ENCODE measurements at regions not wholly inside any gene's neighbourhood (a gene's known extent, or its start where the extent isn't known, plus 50 kb on each side); places are given as distances from the start of the nearest gene placed in this dataset.
"Not testable (repeated sequence)": the region's sequence is repeated elsewhere in the genome, so short reads cannot be mapped to it uniquely, and the experiment has no call there.

- DNase-seq (ENCODE audit: low read depth) = no peak
Observed at GRCh38 chr10:18868919-18869318, 179.7 kb upstream of the MALRD1 start.

DNA sequence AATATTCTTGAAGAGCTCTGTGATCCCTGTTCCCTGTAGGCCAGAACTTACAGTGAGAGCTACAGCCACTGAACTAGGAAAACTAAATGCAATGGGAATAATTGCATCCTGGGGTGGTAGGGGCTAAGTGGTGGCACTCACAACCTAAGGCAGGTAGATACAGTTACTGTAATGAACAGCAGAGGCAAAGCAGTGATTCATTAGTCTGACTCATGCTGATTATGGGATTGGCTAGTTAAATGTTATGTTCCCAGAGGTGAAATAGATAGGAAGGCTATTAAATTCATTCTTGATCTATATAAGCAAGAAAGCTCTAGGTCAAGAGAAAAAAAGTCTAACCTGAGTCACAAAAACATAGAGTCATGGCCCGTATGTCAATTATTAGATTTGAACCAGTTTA, 173.1 kb upstream of the MALRD1 start:
- DNase-seq (ENCODE audit: low read depth) = no peak

- DNase-seq (ENCODE audit: low read depth) = no peak
Observed at GRCh38 chr10:18879284-18879683, 169.3 kb upstream of the MALRD1 start.

- no peak for DNase-seq (ENCODE audit: low read depth)
Observed at GRCh38 chr10:18880530-18880929, 168.1 kb upstream of the MALRD1 start.

DNA sequence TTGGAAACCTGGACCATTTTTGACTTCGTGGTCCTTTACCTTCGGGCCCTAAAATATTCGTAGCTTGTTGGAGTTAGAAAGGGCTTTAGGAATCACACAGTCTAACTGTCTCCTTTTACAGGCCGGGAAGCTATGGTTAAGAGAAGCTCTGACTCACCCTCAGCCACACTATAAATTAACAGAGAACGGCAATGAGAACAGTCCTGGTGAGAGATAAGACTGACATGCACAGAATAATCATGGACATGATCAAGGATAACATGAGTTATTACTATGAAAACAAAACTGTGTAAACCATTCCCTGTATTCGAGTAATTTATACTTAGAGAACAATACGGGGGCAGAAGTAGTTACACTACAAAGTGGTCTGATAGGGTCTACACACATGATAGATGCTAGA, 162.5 kb upstream of the MALRD1 start:
- no peak for DNase-seq (ENCODE audit: low read depth)

DNA sequence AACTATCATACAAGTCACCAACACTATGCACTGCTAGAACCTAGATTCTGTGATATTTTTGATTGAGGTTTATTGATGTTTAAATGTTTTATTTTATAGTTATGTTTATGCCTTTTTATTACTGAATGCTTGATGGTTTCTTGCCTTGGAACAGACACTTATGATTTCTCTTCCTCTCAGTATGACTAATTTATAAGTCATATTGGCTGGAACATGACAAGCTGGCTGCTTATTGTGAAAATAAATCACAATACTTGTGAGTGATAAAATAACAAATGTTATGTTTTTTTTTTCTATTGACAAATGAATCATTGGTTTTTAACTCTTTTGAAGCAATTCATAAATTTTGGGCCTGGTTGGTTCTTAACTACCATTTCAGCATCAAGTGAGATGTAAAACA, 142.0 kb upstream of the MALRD1 start:
- DNase-seq (ENCODE audit: low read depth) = no peak

- DNase-seq (ENCODE audit: low read depth) = not testable (repeated sequence)
Observed at GRCh38 chr10:18917431-18917830, 131.2 kb upstream of the MALRD1 start.

GRCh38 chr10:18918532-18918931, 130.1 kb upstream of the MALRD1 start:
- DNase-seq (ENCODE audit: low read depth) = peak; percentile 65

DNA sequence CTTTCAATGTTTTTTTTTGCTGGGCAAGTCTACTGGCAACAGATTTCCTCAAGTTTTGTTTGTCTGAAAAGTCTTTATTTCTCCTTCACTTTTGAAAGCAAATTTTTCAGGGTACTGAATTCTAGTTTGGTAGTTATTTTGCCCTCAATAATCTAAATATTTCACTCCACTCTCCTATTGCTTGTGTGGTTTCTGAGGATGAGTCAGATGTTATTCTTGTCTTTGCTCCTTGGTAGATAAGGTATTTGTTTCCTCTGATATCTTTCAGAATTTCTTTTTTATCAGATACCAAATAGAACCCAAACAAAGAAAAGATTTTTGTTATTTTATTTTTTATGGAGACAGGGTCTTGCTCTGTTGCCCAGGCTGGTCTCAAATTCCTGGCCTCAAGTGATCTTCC, 99.2 kb upstream of the MALRD1 start:
- DNase-seq (ENCODE audit: low read depth) = no peak

DNA sequence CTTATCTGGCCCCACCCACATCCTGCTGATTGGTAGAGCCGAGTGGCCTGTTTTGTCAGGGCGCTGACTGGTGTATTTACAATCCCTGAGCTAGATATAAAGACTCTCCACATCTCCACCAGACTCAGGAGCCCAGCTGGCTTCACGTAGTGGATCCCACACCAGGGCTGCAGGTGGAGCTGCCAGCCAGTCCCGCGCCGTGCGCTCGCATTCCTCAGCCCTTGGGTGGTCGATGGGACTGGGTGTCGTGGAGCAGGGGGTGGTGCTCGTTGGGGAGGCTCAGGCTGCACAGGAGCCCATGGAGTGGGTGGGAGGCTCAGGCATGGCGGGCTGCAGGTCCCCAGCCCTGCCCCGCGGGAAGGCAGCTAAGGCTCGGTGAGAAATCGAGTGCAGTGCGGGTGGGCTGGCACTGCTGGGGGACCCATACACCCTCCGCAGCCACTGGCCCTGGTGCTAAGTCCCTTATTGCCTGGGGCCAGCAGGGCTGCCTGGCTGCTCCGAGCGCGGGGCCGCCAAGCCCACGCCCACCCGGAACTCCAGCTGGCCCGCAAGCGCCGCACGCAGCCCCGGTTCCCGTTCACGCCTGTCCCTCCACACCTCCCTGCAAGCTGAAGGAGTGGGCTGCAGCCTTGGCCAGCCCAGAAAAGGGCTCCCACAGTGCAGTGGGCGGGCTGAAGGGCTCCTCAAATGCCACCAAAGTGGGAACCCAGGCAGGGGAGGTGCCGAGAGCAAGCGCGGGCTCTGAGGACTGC, 97.4 kb upstream of the MALRD1 start:
- DNase-seq (ENCODE audit: low read depth) = not testable (repeated sequence)

DNA sequence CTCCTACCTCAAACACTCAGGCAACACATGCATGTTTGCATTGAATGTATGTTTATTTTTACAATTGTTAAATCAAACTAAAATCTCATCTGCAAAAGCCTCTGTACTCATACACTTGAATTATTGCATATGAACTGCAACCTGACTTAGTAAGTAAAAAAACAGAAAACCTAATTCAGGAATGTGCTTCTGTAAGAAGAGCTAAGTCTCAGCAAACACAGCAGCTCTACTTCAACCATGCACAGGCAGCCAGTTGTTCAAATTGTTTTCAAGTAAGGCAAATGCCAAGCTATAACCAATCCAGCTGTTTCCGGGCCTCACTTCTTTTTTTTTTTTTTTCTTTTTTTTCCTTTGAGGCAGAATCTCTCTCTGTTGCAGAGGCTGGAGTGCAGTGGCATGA, 93.5 kb upstream of the MALRD1 start:
- no peak for DNase-seq (ENCODE audit: low read depth)

DNA sequence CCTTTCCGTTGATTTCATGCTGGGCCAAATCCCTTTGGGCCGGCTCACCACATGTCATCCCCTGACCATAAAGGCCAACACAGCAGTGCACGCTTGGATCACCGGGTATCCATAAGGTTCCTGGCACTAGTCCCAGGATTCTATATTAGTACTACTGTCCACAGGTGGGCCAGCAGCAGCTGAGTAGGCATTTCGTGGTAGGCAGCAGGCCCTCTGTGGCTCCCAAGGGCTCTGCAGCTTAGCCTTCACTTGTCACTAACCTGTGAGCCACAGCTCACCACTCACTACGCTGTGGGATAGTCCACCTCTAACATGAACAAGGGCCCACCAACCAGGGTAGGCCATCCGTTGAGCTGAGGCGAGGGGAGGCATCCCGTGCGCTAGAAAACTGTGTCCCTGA, 89.2 kb upstream of the MALRD1 start:
- no peak for DNase-seq (ENCODE audit: low read depth)

- no peak for DNase-seq (ENCODE audit: low read depth)
Observed at GRCh38 chr10:18960466-18961079, 88.0 kb upstream of the MALRD1 start.

- no peak for DNase-seq (ENCODE audit: low read depth)
Observed at GRCh38 chr10:18968159-18968558, 80.4 kb upstream of the MALRD1 start.

DNA sequence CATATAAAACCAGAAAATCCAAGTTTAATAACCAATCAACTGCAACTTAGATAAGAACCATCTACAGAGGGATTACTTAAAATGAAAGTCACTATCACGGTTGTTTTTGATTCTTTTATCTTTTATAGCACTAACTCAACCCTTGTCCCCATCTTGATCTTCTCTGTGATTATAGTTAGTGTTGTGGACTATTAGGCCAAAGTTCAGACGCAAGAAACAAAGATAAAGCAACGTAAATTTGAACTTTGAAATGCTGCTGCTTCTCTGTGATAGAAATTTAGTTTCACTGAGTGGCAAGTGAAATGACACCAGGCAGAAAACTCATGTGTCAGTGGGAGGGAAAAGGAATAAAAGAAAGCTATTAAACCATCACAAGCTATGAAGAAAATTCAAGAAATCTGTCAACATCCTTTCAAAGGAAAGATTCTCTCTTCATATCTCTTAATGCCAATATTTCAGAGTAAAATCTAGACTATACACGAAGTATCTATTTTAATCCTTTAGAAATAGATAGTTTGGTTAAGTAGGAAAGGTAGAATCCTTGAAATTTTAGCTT, 71.8 kb upstream of the MALRD1 start:
- DNase-seq (ENCODE audit: low read depth) = no peak

DNA sequence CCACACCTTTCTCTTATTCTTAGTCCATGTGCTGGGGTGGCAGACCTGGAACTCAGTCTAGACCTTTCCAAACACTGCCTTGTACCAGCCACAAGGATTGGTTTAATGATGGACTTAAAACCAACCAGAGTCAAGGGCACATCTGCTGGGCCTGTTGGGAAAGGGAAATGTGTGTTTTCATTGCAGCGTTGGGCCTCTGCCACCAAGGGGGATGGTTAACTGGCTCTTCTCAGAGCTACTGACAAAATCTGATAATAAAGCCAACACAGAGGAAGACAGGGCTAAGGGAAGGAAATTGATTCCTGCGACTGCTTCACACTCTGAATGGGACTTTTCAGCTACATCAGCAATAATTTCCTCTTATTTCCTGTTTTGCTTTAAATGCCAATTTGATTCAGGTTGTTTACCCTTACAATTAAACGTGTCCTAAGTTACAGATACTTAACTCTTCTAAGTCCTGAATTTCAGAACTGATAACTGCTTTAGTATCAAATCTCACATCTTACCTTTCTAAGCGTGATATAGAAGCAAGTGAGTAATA, 68.4 kb upstream of the MALRD1 start:
- DNase-seq (ENCODE audit: low read depth) = no peak

- DNase-seq (ENCODE audit: low read depth) = no peak
Observed at GRCh38 chr10:18984531-18984930, 64.1 kb upstream of the MALRD1 start.

- no peak for DNase-seq (ENCODE audit: low read depth)
Observed at GRCh38 chr10:18988338-18988737, 60.3 kb upstream of the MALRD1 start.
